ENCODE measurements at regions not wholly inside any gene's neighbourhood (a gene's known extent, or its start where the extent isn't known, plus 50 kb on each side); places are given as distances from the start of the nearest gene placed in this dataset.
"Not testable (repeated sequence)": the region's sequence is repeated elsewhere in the genome, so short reads cannot be mapped to it uniquely, and the experiment has no call there.

GRCh38 chr4:43089730-43090129 lies 197.2 kb downstream of the GRXCR1 start:
- ATAC-seq = no peak
- H3K4me3 Mint-ChIP-seq = no peak overlapping the region
- no peak overlapping the region for H3K27ac Mint-ChIP-seq
- no peaks in the 10 kb centered on the region for H3K27me3 Mint-ChIP-seq
- H3K4me1 Mint-ChIP-seq = no peaks in the 10 kb centered on the region
- H3K36me3 Mint-ChIP-seq = no peaks in the 10 kb centered on the region
- no peaks in the 10 kb centered on the region for H3K9me3 Mint-ChIP-seq

DNA sequence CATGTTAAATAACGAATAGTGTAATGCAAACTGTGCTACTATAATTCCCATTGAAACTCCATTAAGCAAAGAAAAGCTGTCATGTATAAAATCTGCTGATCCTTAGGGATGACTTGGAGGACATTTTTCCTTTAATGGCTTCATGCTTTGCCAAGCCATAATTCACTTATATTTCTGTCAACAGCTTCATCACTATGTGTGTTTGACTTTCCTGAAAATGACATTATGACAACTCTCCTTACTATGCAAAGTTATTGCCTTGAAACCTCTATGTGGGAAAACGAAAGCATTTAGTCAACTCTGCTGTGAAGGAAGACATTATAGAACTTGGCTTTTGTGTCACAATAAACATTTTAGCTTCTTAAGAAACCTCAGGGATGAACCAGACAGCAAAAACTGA lies 210.5 kb downstream of the GRXCR1 start:
- ATAC-seq = no peak
- H3K4me3 Mint-ChIP-seq = no peak overlapping the region
- no peaks in the 10 kb centered on the region for H3K36me3 Mint-ChIP-seq
- no peaks in the 10 kb centered on the region for H3K27me3 Mint-ChIP-seq
- H3K9me3 Mint-ChIP-seq = no peaks in the 10 kb centered on the region
- H3K4me1 Mint-ChIP-seq = no peaks in the 10 kb centered on the region
- no peak overlapping the region for H3K27ac Mint-ChIP-seq

- H3K9me3 Mint-ChIP-seq = peaks cover 5% of the 10 kb centered on the region
These were observed 219.6 kb downstream of the GRXCR1 start for GRCh38 chr4:43112139-43112538.

DNA sequence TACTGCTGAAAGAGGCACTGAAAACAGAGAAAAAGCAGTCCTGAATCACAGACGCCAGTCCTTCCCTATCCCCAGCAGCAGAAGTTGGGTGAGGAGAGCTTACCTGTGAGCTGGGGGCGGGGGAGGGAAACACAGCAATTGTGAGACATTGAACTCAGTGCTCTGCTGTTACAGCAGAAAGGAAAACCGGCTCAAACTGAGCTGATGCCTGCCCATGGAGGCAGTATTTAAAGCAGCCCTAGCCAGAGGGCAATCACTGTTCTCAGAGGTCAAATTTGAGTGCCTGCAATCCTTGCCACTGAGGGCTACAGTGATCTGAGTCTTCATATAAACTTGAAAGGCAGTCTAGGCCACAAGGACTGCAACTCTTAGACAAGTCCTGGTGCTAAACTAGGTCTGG lies 220.7 kb downstream of the GRXCR1 start:
- Mint-ChIP-seq H3K4me1 (no peaks in the 10 kb centered on the region), H3K27me3 (no peaks in the 10 kb centered on the region), H3K27ac (no peak overlapping the region), H3K9me3 (peaks cover 5% of the 10 kb centered on the region), H3K36me3 (no peaks in the 10 kb centered on the region), H3K4me3 (no peak overlapping the region)
- ATAC-seq = peak; percentile 12

More at GRCh38 chr4:43112139-43112538, 219.6 kb downstream of the GRXCR1 start:
- H3K27ac Mint-ChIP-seq = no peak overlapping the region
- H3K27me3 Mint-ChIP-seq = no peaks in the 10 kb centered on the region
- no peaks in the 10 kb centered on the region for H3K4me1 Mint-ChIP-seq
- H3K36me3 Mint-ChIP-seq = no peaks in the 10 kb centered on the region
- ATAC-seq = no peak
- no peak overlapping the region for H3K4me3 Mint-ChIP-seq

DNA sequence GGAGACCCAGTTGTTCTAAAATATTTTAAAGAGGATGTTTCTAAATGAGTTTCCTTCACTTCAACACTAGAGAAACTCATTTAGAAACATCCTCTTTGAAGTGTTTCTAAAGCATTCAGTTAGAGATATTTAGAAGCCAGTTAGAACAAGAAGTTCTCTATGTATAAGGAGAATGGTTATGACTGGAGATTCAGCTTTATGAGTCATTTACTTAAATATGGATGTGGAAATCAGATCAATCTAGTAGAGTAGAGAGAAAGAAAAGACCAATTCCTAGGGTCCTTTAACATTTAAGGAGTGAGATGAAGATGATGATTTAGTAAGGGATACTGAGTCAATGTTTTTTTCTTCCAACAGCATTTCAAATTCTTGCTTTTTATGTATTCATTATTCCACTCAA lies 234.1 kb downstream of the GRXCR1 start:
- H3K9me3 Mint-ChIP-seq = no peaks in the 10 kb centered on the region
- ATAC-seq = no peak
- no peak overlapping the region for H3K27ac Mint-ChIP-seq
- no peaks in the 10 kb centered on the region for H3K27me3 Mint-ChIP-seq
- no peak overlapping the region for H3K4me3 Mint-ChIP-seq
- no peaks in the 10 kb centered on the region for H3K36me3 Mint-ChIP-seq
- no peaks in the 10 kb centered on the region for H3K4me1 Mint-ChIP-seq

- H3K36me3 Mint-ChIP-seq = no peaks in the 10 kb centered on the region
- H3K4me1 Mint-ChIP-seq = no peaks in the 10 kb centered on the region
- H3K27ac Mint-ChIP-seq = no peak overlapping the region
- no peak for ATAC-seq
- no peaks in the 10 kb centered on the region for H3K27me3 Mint-ChIP-seq
- H3K4me3 Mint-ChIP-seq = no peak overlapping the region
- no peaks in the 10 kb centered on the region for H3K9me3 Mint-ChIP-seq
These were observed 237.9 kb downstream of the GRXCR1 start for GRCh38 chr4:43130228-43131021.

DNA sequence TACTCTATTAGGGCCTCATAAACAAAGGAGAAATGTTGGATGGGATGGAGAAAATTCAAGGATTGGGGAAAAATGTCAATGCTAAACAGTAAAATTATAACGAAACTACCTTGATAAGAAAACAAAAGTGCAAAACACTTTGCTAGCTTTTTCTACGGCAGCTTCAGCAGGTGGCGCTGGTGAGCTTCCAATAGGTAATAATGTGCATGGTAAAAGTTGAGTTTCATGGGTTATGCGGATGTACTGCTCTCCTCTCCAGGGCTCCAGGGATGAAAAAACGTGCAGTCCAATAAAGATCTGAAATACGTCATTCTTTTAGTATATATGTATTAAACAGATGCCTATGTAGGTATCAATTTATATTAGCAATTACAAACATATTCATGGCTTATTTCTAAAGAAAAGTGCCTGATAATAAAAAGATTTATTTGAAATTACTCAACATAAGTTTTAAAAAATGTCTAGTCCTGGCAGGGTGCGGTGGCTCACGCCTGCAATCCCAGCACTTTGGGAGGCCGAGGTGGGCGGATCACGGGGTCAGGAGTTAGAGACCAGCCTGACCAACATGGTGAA lies 239.6 kb downstream of the GRXCR1 start:
- Mint-ChIP-seq H3K4me3 (no peak overlapping the region), H3K4me1 (no peaks in the 10 kb centered on the region), H3K27me3 (no peaks in the 10 kb centered on the region), H3K36me3 (no peaks in the 10 kb centered on the region), H3K9me3 (no peaks in the 10 kb centered on the region), H3K27ac (no peak overlapping the region)
- ATAC-seq = no peak

DNA sequence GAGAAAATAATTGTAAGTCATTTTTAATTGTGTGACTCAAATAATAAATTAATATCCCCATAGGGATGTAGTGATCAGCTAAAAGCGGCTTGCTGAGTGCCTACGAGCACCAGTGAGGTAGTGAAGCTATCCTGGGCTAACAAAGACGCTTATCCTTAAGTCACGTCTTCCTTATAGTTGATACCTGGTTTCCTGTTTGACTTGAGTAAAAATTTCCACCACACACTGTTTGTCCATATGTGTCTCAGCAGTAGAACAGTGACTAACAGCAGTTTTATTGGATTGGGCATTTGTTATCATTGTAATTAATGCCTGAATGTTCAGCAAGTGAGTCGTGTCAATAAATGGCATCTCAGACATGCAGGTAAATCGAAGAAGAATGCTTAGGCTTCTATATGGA lies 241.1 kb downstream of the GRXCR1 start:
- Mint-ChIP-seq H3K27me3 (no peaks in the 10 kb centered on the region), H3K27ac (no peak overlapping the region), H3K4me3 (no peak overlapping the region), H3K4me1 (no peaks in the 10 kb centered on the region), H3K9me3 (peaks cover 5% of the 10 kb centered on the region), H3K36me3 (no peaks in the 10 kb centered on the region)
- no peak for ATAC-seq

- Mint-ChIP-seq H3K4me3 (no peak overlapping the region), H3K36me3 (no peaks in the 10 kb centered on the region), H3K4me1 (no peaks in the 10 kb centered on the region), H3K27me3 (no peaks in the 10 kb centered on the region), H3K27ac (no peak overlapping the region), H3K9me3 (peaks cover 5% of the 10 kb centered on the region)
- no peak for ATAC-seq
These were observed 244.2 kb downstream of the GRXCR1 start for GRCh38 chr4:43136752-43137151.

- ATAC-seq = no peak
- H3K27ac Mint-ChIP-seq = no peak overlapping the region
These were observed 253.7 kb downstream of the GRXCR1 start for GRCh38 chr4:43146198-43146597.

GRCh38 chr4:43148481-43148880 lies 256.0 kb downstream of the GRXCR1 start:
- Mint-ChIP-seq H3K27me3 (no peaks in the 10 kb centered on the region), H3K4me1 (no peaks in the 10 kb centered on the region), H3K9me3 (no peaks in the 10 kb centered on the region), H3K36me3 (no peaks in the 10 kb centered on the region), H3K27ac (no peak overlapping the region), H3K4me3 (no peak overlapping the region)
- ATAC-seq = no peak

More at GRCh38 chr4:43146198-43146597, 253.7 kb downstream of the GRXCR1 start:
- Mint-ChIP-seq H3K27me3 (no peaks in the 10 kb centered on the region), H3K4me3 (no peak overlapping the region), H3K9me3 (no peaks in the 10 kb centered on the region), H3K4me1 (no peaks in the 10 kb centered on the region), H3K36me3 (no peaks in the 10 kb centered on the region)

- Mint-ChIP-seq H3K4me3 (no peak overlapping the region), H3K27ac (no peak overlapping the region), H3K36me3 (no peaks in the 10 kb centered on the region), H3K9me3 (no peaks in the 10 kb centered on the region), H3K4me1 (no peaks in the 10 kb centered on the region), H3K27me3 (no peaks in the 10 kb centered on the region)
- no peak for ATAC-seq
These were observed 270.7 kb downstream of the GRXCR1 start for GRCh38 chr4:43163101-43163792.

GRCh38 chr4:43189741-43190140 lies 297.2 kb downstream of the GRXCR1 start:
- Mint-ChIP-seq H3K9me3 (no peaks in the 10 kb centered on the region), H3K4me3 (no peak overlapping the region), H3K27me3 (no peaks in the 10 kb centered on the region), H3K4me1 (no peaks in the 10 kb centered on the region), H3K36me3 (no peaks in the 10 kb centered on the region), H3K27ac (no peak overlapping the region)
- ATAC-seq = no peak

GRCh38 chr4:43212576-43212975 lies 320.1 kb downstream of the GRXCR1 start:
- not testable (repeated sequence) for H3K27ac Mint-ChIP-seq, H3K27me3 Mint-ChIP-seq, H3K36me3 Mint-ChIP-seq, H3K4me1 Mint-ChIP-seq, H3K4me3 Mint-ChIP-seq, H3K9me3 Mint-ChIP-seq, ATAC-seq

DNA sequence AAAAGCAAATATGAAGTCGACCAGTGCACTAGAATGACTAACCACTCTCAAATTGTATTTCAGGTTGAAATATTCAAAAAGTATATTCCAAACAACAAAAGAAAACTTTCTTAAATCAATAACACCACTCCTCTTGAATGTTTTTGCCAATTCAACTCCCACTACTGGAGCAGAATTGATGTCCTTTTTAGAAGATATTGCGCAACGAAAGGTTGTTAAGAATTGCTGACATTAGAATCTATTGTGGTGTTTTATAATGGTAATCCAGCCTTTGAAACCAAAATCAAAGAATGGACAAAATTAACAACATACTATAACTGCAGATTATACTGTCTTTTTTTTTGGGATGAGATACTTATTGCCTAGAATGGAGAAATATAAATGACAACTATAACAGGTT lies 331.3 kb downstream of the GRXCR1 start:
- H3K9me3 Mint-ChIP-seq = peaks cover 4% of the 10 kb centered on the region
- H3K27ac Mint-ChIP-seq = no peak overlapping the region
- no peak for ATAC-seq
- no peaks in the 10 kb centered on the region for H3K4me1 Mint-ChIP-seq
- no peaks in the 10 kb centered on the region for H3K36me3 Mint-ChIP-seq
- no peak overlapping the region for H3K4me3 Mint-ChIP-seq
- H3K27me3 Mint-ChIP-seq = no peaks in the 10 kb centered on the region

DNA sequence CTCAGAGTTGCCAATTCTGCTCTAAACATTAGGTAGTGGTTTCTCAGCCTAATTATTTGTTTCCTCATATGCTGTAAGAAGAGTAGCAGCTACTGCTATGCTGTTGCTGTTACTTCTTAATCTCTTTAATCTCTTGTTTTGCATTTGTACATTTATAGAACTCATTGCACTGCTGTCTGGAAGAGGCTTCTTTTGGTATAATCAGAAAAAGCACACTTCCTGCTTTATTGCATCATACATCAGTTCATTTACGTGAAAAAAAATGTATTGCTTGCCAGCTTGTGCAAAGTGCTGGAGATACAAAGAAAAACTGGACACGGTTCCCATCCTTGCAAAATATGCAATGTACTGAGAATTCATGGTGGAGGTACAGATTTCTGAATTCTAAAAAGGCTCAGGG lies 332.0 kb downstream of the GRXCR1 start:
- Mint-ChIP-seq H3K36me3 (no peaks in the 10 kb centered on the region), H3K27ac (no peak overlapping the region), H3K4me3 (no peak overlapping the region), H3K4me1 (no peaks in the 10 kb centered on the region), H3K27me3 (no peaks in the 10 kb centered on the region), H3K9me3 (peaks cover 4% of the 10 kb centered on the region)
- no peak for ATAC-seq
